ENCODE measurements at regions not wholly inside any gene's neighbourhood (a gene's known extent, or its start where the extent isn't known, plus 50 kb on each side); places are given as distances from the start of the nearest gene placed in this dataset.

DNA sequence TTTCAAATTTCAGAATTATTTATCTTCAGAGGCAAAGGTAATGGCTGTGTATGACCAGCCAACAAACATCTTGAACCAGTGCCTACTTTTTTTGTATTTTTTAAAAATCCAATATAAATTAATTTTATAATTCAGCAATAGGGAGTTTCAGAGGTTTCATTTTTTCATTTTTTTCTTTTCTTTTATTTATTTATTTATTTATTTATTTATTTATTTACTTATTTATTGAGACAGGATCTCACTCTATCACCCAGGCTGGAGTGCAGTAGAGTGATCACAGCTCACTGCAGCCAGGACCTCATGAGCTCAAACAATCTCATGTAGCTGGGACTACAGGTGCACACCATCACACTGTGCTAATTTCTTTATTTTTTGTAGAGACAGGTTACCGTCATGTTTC, 250.5 kb downstream of the TMEM47 start:
- Histone ChIP-seq H3K27ac (no peak overlapping the region), H3K4me1 (no peaks in the 10 kb centered on the region), H3K9me3 (no peaks in the 10 kb centered on the region), H3K27me3 (peaks cover 0 to 11% of the 10 kb centered on the region in 2 donors), H3K36me3 (no peaks in the 10 kb centered on the region), H3K4me3 (no peak overlapping the region)
- no peak for DNase-seq (ENCODE audit: low spot score in 2 of 2)
- intact Hi-C loops (cut with DNase I; ENCODE audit: low total_unique reads): no loop called here
- TF ChIP-seq CTCF (IDR thresholded peaks at IDR 0.05) (no peak), POLR2AphosphoS5 (IDR thresholded peaks at IDR 0.05) (no peak), POLR2A (IDR thresholded peaks at IDR 0.05) (no peak)

DNA sequence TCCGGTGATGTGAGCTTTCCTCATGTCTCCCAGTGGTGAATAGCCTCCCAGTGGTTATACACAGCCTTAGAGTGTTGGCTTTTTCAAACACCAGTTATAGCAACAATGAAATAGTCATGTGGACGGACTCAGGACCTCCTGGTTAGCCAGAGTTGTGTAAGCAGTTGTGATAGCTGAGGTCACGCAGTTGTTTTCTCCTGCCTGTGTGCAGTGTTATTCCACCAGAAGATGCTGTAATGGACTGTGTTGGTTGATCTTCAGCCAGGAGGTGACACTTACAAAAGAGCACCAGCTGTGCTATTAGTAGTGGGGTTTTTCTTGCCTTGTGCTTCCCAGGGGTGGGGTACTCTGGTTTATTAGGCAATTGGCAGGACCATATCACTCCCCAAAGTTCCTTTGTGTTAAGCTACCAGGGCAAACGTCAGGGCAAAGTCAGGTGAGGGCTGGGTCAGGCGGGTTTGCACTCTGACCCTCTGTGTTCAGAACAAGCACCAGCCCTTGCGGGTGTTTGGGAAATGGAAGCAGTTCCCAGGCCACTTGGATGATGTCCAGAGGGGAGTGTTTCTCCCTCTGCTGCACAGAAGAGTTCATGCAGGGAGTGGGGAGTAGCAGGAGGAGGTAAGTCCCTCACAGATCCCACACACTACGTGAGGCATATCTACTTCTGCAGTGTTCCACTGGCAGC, 252.6 kb downstream of the TMEM47 start:
- intact Hi-C loops (cut with DNase I; ENCODE audit: low total_unique reads): no loop called here
- peaks cover 0 to 13% of the 10 kb centered on the region in 2 donors for H3K27me3 ChIP-seq
- no peak for DNase-seq (ENCODE audit: low spot score in 2 of 2)

DNA sequence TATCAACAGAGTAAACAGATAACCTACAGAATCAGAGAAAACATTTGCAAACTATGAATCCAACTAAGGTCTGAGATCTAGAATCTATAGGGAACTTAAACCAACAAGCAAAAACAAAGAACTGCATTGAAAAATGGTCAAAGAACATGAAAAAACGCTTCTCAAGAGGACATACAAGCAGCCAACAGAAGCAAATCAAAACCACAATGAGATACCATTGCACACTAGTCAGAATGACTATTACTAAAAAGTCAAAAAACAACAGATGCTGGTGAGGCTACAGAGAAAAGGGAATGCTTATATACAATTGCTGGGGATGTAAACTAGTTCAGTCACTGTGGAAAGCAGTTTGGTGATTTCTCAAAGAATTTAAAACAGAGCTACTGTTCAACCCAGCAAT, 255.7 kb downstream of the TMEM47 start:
- no peak overlapping the region for H3K27ac ChIP-seq
- H3K4me3 ChIP-seq: no peak overlapping the region
- H3K4me1 ChIP-seq: no peaks in the 10 kb centered on the region
- H3K27me3 ChIP-seq: peaks cover 0 to 8% of the 10 kb centered on the region in 2 donors
- H3K36me3 ChIP-seq: no peaks in the 10 kb centered on the region
- TF ChIP-seq CTCF (IDR thresholded peaks at IDR 0.05): no peak
- no peak for TF ChIP-seq POLR2AphosphoS5 (IDR thresholded peaks at IDR 0.05)
- TF ChIP-seq POLR2A (IDR thresholded peaks at IDR 0.05): no peak
- H3K9me3 ChIP-seq: no peaks in the 10 kb centered on the region
- intact Hi-C loops (cut with DNase I; ENCODE audit: low total_unique reads): no loop called here
- no peak for DNase-seq (ENCODE audit: low spot score in 2 of 2)

More for the DNA sequence above, 252.6 kb downstream of the TMEM47 start:
- no peak overlapping the region for H3K4me3 ChIP-seq
- peak overlapping the region in 1 of 2 donors; percentile 15 for H3K27ac ChIP-seq
- H3K9me3 ChIP-seq: no peaks in the 10 kb centered on the region
- H3K36me3 ChIP-seq: no peaks in the 10 kb centered on the region
- TF ChIP-seq POLR2A (IDR thresholded peaks at IDR 0.05) (no peak), CTCF (IDR thresholded peaks at IDR 0.05) (no peak), POLR2AphosphoS5 (IDR thresholded peaks at IDR 0.05) (no peak)
- no peaks in the 10 kb centered on the region for H3K4me1 ChIP-seq

DNA sequence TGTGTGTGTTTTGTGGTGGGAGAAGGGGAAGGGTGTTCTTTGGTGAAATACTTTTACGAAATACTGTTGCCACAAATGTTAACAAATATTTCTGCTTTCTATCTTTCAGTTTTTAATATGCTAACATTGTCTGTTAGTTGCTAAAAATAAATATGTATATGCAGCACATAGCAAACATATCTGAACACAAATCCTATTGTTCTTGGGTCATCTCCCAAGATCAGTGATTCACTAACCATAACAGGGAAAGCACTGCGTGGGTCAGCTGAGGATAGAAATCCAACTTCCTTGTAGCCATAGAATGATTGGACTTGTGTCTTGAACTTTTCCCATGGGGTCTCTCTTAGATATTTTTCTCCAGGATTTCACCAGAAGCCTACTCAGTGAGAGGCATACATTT, 250.3 kb upstream of the FAM47A start:
- no peaks in the 10 kb centered on the region for H3K36me3 ChIP-seq
- no peaks in the 10 kb centered on the region for H3K9me3 ChIP-seq
- no peak overlapping the region for H3K27ac ChIP-seq
- no peaks in the 10 kb centered on the region for H3K4me1 ChIP-seq
- H3K4me3 ChIP-seq: no peak overlapping the region
- peaks cover 0 to 1% of the 10 kb centered on the region in 2 donors for H3K27me3 ChIP-seq
- TF ChIP-seq POLR2A (IDR thresholded peaks at IDR 0.05) (no peak), POLR2AphosphoS5 (IDR thresholded peaks at IDR 0.05) (no peak), CTCF (IDR thresholded peaks at IDR 0.05) (no peak)
- no peak for DNase-seq (ENCODE audit: low spot score in 2 of 2)
- intact Hi-C loops (cut with DNase I; ENCODE audit: low total_unique reads): no loop called here

DNA sequence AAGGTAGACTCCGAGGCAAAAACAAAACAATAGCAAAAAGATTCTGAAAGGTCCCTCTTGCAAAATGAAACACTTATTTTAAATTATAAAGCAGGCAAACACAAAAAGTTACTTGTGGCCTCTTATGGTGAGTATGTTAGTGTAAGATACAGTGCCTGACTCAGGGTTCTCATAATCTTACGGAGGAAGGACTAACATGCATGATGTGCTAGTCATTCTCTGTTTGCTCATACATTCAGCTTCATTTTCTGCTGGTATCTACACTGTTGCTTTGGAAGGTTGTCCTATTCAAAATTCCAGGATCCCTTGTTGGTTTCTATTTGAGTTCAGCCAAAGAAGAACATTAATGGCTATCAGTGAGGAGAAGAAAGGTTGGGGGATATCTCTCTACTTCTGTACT, 249.1 kb upstream of the FAM47A start:
- no peaks in the 10 kb centered on the region for H3K9me3 ChIP-seq
- H3K27ac ChIP-seq: no peak overlapping the region
- intact Hi-C loops (cut with DNase I; ENCODE audit: low total_unique reads): no loop called here
- H3K36me3 ChIP-seq: no peaks in the 10 kb centered on the region
- H3K4me3 ChIP-seq: no peak overlapping the region
- peaks cover 0 to 4% of the 10 kb centered on the region in 2 donors for H3K27me3 ChIP-seq
- no peaks in the 10 kb centered on the region for H3K4me1 ChIP-seq
- TF ChIP-seq POLR2AphosphoS5 (IDR thresholded peaks at IDR 0.05) (no peak), CTCF (IDR thresholded peaks at IDR 0.05) (no peak), POLR2A (IDR thresholded peaks at IDR 0.05) (no peak)
- DNase-seq (ENCODE audit: low spot score in 2 of 2): no peak

Measured in breast epithelium (tissue), 4 donors.